ENCODE measurements at regions not wholly inside any gene's neighbourhood (a gene's known extent, or its start where the extent isn't known, plus 50 kb on each side); places are given as distances from the start of the nearest gene placed in this dataset.

- H3K36me3 ChIP-seq = no peaks in the 10 kb centered on the region
- H3K4me1 ChIP-seq (ENCODE audit: control insufficient read depth in 1 of 2, low read depth in 2 of 2) = no peaks in the 10 kb centered on the region
- TF ChIP-seq CTCF (IDR thresholded peaks at IDR 0.05) = no peak
- H3K27me3 ChIP-seq (replicated peaks; ENCODE audit: insufficient read depth) = no peaks in the 10 kb centered on the region
- H3K9me3 ChIP-seq = no peaks in the 10 kb centered on the region
- DNase-seq (ENCODE audit: low spot score) (no peak), ATAC-seq (ENCODE audit: insufficient number of reproducible peaks, low FRiP score, low read depth) (no peak)
- no peak overlapping the region for H3K4me3 ChIP-seq
- H3K27ac ChIP-seq = no peak overlapping the region
Measured at GRCh38 chr2:2787301-2787907, 456.3 kb upstream of the MYT1L start.

GRCh38 chr2:2782007-2782406 lies 450.9 kb upstream of the MYT1L start:
- ATAC-seq (ENCODE audit: insufficient number of reproducible peaks, low FRiP score, low read depth) (no peak), DNase-seq (ENCODE audit: low spot score) (no peak)
- Histone ChIP-seq H3K9me3 (no peaks in the 10 kb centered on the region), H3K27ac (no peak overlapping the region), H3K36me3 (no peaks in the 10 kb centered on the region), H3K4me1 (ENCODE audit: control insufficient read depth in 1 of 2, low read depth in 2 of 2) (no peaks in the 10 kb centered on the region), H3K27me3 (replicated peaks; ENCODE audit: insufficient read depth) (no peaks in the 10 kb centered on the region), H3K4me3 (no peak overlapping the region)
- TF ChIP-seq CTCF (IDR thresholded peaks at IDR 0.05) = no peak

GRCh38 chr2:2779727-2780126 lies 448.7 kb upstream of the MYT1L start:
- Histone ChIP-seq H3K36me3 (no peaks in the 10 kb centered on the region), H3K4me1 (ENCODE audit: control insufficient read depth in 1 of 2, low read depth in 2 of 2) (no peaks in the 10 kb centered on the region), H3K27ac (no peak overlapping the region), H3K27me3 (replicated peaks; ENCODE audit: insufficient read depth) (no peaks in the 10 kb centered on the region), H3K9me3 (no peaks in the 10 kb centered on the region), H3K4me3 (no peak overlapping the region)
- ATAC-seq (ENCODE audit: insufficient number of reproducible peaks, low FRiP score, low read depth) (no peak), DNase-seq (ENCODE audit: low spot score) (no peak)
- no peak for TF ChIP-seq CTCF (IDR thresholded peaks at IDR 0.05)

- no peak for TF ChIP-seq CTCF (IDR thresholded peaks at IDR 0.05)
- DNase-seq (ENCODE audit: low spot score) (no peak), ATAC-seq (ENCODE audit: insufficient number of reproducible peaks, low FRiP score, low read depth) (no peak)
- H3K27ac ChIP-seq = no peak overlapping the region
- H3K36me3 ChIP-seq = no peaks in the 10 kb centered on the region
- H3K4me3 ChIP-seq = no peak overlapping the region
- no peaks in the 10 kb centered on the region for H3K9me3 ChIP-seq
- no peaks in the 10 kb centered on the region for H3K27me3 ChIP-seq (replicated peaks; ENCODE audit: insufficient read depth)
- no peaks in the 10 kb centered on the region for H3K4me1 ChIP-seq (ENCODE audit: control insufficient read depth in 1 of 2, low read depth in 2 of 2)
Measured at GRCh38 chr2:2777876-2778275, 446.8 kb upstream of the MYT1L start.

- Histone ChIP-seq H3K4me1 (ENCODE audit: control insufficient read depth in 1 of 2, low read depth in 2 of 2) (no peaks in the 10 kb centered on the region), H3K9me3 (no peaks in the 10 kb centered on the region), H3K36me3 (no peaks in the 10 kb centered on the region), H3K27me3 (replicated peaks; ENCODE audit: insufficient read depth) (no peaks in the 10 kb centered on the region), H3K4me3 (no peak overlapping the region), H3K27ac (no peak overlapping the region)
- no peak for TF ChIP-seq CTCF (IDR thresholded peaks at IDR 0.05)
- DNase-seq (ENCODE audit: low spot score) (no peak), ATAC-seq (ENCODE audit: insufficient number of reproducible peaks, low FRiP score, low read depth) (no peak)
Measured at GRCh38 chr2:2777213-2777612, 446.1 kb upstream of the MYT1L start.
